ENCODE measurements at regions not wholly inside any gene's neighbourhood (a gene's known extent, or its start where the extent isn't known, plus 50 kb on each side); places are given as distances from the start of the nearest gene placed in this dataset.

- Histone ChIP-seq H3K27me3 (no peaks in the 10 kb centered on the region), H3K4me1 (peaks cover 0 to 7% (median 0%) of the 10 kb centered on the region in 4 donors), H3K36me3 (no peaks in the 10 kb centered on the region), H3K4me3 (no peak overlapping the region), H3K9me3 (no peaks in the 10 kb centered on the region), H3K27ac (replicated peaks in 1 of 4) (no peak overlapping the region)
- DNase-seq (ENCODE audit: extremely low spot score), result no peak
- WGBS, result 35% methylated on average over 2 of the region's 2 CpGs
- TF ChIP-seq, protein P1, sequence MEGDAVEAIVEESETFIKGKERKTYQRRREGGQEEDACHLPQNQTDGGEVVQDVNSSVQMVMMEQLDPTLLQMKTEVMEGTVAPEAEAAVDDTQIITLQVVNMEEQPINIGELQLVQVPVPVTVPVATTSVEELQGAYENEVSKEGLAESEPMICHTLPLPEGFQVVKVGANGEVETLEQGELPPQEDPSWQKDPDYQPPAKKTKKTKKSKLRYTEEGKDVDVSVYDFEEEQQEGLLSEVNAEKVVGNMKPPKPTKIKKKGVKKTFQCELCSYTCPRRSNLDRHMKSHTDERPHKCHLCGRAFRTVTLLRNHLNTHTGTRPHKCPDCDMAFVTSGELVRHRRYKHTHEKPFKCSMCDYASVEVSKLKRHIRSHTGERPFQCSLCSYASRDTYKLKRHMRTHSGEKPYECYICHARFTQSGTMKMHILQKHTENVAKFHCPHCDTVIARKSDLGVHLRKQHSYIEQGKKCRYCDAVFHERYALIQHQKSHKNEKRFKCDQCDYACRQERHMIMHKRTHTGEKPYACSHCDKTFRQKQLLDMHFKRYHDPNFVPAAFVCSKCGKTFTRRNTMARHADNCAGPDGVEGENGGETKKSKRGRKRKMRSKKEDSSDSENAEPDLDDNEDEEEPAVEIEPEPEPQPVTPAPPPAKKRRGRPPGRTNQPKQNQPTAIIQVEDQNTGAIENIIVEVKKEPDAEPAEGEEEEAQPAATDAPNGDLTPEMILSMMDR (IDR thresholded peaks at IDR 0.05), result no peak
- TF ChIP-seq POLR2AphosphoS5 (IDR thresholded peaks at IDR 0.05) (no peak), EP300 (IDR thresholded peaks at IDR 0.05) (no peak), POLR2A (IDR thresholded peaks at IDR 0.05; ENCODE audit: low read depth) (no peak)
- intact Hi-C loops (cut with DNase I), result no loop called here
These were observed 690.7 kb upstream of the GOT2 start for GRCh38 chr16:59424714-59425273.

DNA sequence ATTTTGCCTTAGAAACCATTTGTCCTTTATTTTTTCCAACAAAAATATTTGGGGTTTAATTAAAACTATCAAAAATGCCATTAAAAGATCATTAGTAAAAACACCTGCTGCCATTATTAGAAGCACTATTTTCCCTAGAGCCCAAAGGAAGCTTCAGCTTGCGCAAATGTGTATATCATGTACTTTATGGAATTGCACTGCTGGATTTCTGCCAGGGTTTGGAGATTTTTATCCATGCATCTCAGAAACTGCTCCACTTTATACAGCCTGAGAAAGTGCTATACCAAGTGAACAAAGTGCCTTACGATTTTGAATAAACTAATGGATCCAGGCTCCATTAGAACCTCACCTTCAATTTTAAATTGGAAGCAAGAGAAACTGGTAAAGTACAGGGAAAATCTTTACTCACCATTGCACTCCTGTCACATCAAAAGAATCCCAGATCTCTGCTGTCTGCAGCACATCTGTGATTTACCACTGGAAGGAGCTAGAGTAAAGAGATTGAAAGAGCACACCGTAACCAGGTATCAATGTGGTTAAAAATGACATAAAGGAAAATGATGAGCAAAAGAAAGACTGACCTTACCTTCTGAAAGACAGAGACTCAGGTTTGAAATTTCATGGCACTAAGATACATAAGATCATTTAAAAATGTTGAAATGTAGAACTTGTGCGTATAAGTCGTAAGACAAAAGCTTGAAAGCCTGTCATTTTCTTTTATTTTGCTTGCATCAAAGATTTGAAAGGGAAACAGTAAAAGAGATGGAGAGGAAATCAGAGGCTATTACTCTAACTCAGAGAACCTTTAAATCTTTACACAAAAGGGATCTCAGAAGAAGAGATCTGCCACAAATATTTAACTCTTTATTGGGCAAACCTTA, 678.1 kb upstream of the GOT2 start:
- Histone ChIP-seq H3K4me3 (no peak overlapping the region), H3K9me3 (no peaks in the 10 kb centered on the region), H3K27ac (replicated peaks in 1 of 4) (no peak overlapping the region), H3K36me3 (no peaks in the 10 kb centered on the region), H3K27me3 (no peaks in the 10 kb centered on the region), H3K4me1 (peaks cover 0 to 9% (median 0%) of the 10 kb centered on the region in 4 donors)
- no peak for TF ChIP-seq EP300 (IDR thresholded peaks at IDR 0.05)
- TF ChIP-seq, protein P1 (IDR thresholded peaks at IDR 0.05), result peak; percentile 46 to 64 (median 48)
- no peak for DNase-seq (ENCODE audit: extremely low spot score)
- intact Hi-C loops (cut with DNase I), result loop anchor here (5.0 kb wide), 1 partner anchor 790 kb away; no protein-coding TSS in a partner anchor
- 39% methylated on average over 5 of the region's 5 CpGs for WGBS

GRCh38 chr16:59410451-59410850, 676.3 kb upstream of the GOT2 start:
- Histone ChIP-seq H3K27ac (replicated peaks in 1 of 4) (no peak overlapping the region), H3K4me3 (no peak overlapping the region), H3K36me3 (no peaks in the 10 kb centered on the region), H3K4me1 (peaks cover 0 to 9% (median 0%) of the 10 kb centered on the region in 4 donors), H3K27me3 (no peaks in the 10 kb centered on the region), H3K9me3 (no peaks in the 10 kb centered on the region)
- TF ChIP-seq, protein P1 (IDR thresholded peaks at IDR 0.05), result no peak
- TF ChIP-seq POLR2AphosphoS5 (IDR thresholded peaks at IDR 0.05) (no peak), EP300 (IDR thresholded peaks at IDR 0.05) (no peak), POLR2A (IDR thresholded peaks at IDR 0.05; ENCODE audit: low read depth) (no peak)
- intact Hi-C loops (cut with DNase I), result loop anchor here (5.0 kb wide), 1 partner anchor 792 kb away; no protein-coding TSS in a partner anchor
- 62% methylated on average over 1 of the region's 1 CpG for WGBS
- DNase-seq (ENCODE audit: extremely low spot score), result no peak

GRCh38 chr16:59405802-59406201, 671.7 kb upstream of the GOT2 start:
- no peak for DNase-seq (ENCODE audit: extremely low spot score)
- Histone ChIP-seq H3K9me3 (no peaks in the 10 kb centered on the region), H3K27ac (replicated peaks in 1 of 4) (no peak overlapping the region), H3K27me3 (no peaks in the 10 kb centered on the region), H3K36me3 (no peaks in the 10 kb centered on the region), H3K4me1 (no peaks in the 10 kb centered on the region), H3K4me3 (no peak overlapping the region)
- TF ChIP-seq POLR2A (IDR thresholded peaks at IDR 0.05; ENCODE audit: low read depth), result no peak
- TF ChIP-seq, protein P1 (IDR thresholded peaks at IDR 0.05), result no peak
- TF ChIP-seq POLR2AphosphoS5 (IDR thresholded peaks at IDR 0.05), result no peak
- no peak for TF ChIP-seq EP300 (IDR thresholded peaks at IDR 0.05)
- intact Hi-C loops (cut with DNase I), result no loop called here
- 61% methylated on average over 2 of the region's 2 CpGs for WGBS
